Pulmonary artery endothelial cell (primary cell): ENCODE measurements at regions not wholly inside any gene's neighbourhood (a gene's known extent, or its start where the extent isn't known, plus 50 kb on each side); places are given as distances from the start of the nearest gene placed in this dataset.

Experiments
- DNase-seq: peaks from one replicate; pipeline ENCODE4 v3.0.0-alpha.2; 2011; ENCODE audit warnings: low read depth, low spot score

DNA sequence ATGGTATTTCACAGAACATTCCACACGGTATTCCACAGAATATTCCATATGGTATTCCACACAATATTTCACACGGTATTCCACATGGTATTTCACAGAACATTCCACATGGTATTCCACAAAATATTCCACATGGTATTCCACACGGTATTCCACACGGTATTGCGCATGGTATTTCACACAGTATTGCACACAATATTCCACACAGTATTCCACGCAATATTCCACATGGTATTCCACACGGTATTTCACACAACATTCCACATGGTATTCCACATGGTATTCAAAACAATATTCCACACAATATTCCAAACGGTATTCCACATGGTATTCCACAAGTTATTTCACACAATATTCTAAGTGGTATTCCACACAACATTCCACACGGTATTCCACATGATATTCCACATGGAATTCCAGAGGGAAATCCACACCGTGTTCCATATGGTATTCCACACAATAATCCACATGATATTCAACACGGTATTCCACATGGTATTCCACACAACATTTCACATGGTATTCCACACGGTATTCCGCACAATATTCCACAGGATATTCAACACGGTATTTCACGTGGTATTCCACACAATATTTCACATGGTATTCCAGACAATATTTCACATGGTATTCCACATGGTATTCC is 136.7 kb upstream of the CHST15 start:
- DNase-seq = no peak

DNA sequence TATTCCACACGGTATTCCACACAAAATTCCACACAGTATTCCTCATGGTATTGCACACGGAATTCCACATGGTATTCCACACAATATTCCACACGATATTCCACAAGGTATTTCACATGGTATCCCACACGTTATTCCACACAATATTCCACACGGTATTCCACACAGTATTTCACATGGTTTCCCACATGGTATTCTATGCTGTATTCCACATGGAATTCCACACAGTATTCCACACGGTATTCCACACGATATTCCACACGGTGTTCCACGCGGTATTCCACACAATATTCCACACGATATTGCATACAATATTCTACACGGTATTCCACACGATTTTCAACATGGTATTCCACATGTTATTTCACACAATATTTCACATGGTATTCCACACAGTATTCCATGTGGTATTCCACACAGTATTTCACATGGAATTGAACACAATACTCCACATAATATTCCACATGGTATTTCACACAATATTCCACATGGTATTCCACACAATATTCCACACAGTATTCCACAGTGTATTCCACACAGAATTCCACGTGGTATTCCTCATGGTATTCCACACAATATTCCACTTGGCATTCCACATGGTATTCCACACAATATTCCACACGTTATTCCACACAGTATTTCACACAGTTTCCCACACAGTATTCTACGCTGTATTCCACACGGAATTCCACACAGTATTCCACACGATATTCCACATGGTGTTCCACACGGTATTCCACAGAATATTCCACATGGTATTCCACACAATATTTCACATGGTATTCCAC is 136.0 kb upstream of the CHST15 start:
- DNase-seq = no peak

DNA sequence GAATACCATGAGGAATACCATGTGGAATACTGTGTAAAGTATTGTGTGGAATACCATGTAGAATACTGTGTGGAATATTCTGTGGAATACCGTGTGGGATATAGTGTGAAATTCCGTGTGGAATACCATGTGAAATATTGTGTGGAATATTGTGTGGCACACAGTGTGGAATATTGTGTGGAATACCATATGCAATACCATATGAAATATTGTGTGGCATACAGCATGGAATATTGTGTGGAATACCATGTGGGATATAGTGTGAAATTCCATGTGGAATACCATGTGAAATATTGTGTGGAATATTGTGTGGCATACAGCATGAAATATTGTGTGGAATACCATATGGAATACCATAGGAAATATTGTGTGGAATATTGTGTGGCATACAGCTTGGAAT is 135.1 kb upstream of the CHST15 start:
- DNase-seq = no peak

DNA sequence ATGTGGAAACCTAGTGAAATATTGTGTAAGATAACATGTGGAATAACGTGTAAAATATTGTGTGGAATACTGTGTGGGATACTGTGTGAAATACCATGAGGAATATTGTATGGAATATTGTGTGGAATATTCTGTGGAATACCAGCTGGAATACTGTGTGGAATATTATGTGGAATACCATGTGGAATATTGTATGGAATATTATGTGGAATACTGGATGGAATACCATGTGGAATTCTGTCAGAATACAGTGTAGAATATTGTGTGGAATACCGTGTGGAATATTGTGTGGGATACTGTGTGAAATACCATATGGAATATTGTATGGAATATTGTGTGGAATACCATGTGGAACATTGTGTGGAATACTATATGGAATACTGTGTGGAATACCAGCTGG is 134.6 kb upstream of the CHST15 start:
- DNase-seq = no peak

DNA sequence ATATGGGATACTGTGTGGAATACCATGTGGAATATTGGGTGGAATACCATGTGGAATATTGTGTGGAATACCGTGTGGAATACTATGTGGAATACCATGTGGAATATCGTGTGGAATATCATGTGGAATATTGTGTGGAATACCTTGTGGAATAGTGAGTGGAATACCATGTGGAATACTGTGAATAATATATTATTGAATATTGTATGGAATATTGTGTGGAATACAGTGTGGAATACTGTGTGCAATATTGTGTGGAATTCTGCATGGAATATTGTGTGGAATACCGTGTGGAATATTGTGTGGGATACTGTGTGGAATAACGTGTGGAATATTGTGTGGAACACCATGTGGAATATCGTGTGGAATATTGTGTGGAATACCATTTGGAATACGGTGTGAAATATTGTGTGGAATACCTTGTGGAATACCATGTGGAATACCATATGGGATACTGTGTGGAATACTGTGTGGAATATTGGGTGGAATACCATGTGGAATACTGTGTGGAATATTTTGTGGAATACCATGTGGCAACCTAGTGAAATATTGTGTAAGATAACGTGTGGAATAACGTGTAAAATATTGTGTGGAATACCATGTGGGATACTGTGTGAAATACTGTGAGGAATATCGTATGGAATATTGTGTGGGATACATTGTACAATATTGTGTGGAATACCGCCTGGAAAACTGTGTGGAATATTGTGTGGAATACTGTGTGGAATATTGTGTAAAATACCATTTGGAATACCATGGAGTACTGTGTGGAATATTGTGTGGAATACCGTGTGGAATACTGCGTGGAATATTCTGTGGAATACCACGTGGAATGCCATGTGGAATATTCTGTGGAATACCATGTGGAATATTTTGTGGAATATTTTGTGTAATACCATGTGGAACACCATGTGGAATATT is 133.9 kb upstream of the CHST15 start:
- no peak for DNase-seq

DNA sequence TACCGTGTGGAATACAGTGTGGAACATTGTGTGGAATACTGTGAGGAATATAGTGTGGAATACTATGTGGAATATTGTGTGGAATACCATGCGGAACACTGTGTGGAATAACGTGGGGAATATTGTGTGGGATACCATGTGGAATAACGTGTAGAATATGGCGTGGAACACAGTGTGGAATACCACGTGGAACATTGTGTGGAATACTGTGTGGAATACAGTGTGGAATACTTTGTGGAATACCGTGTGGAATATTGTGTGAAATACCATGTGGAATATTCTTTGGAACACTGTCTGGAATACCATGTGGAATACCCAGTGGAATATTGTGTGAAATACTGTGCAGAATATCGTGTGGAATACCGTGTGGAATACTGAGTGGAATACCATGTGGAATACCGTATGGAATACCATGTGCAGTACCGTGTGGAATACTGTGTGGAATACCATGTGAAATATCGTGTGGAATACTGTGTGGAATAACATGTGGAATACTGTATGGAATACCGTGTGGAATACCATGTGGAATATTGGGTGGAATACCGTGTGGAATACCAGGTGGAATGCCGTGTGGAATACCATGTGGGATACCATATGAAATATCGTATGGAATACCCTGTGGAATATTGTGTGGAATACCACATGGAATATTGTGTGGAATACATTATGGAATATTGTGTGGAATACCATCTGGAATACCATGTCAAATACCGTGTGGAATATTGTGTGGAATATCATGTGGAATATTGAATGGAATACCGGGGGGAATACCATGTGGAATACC is 133.1 kb upstream of the CHST15 start:
- DNase-seq = no peak

DNA sequence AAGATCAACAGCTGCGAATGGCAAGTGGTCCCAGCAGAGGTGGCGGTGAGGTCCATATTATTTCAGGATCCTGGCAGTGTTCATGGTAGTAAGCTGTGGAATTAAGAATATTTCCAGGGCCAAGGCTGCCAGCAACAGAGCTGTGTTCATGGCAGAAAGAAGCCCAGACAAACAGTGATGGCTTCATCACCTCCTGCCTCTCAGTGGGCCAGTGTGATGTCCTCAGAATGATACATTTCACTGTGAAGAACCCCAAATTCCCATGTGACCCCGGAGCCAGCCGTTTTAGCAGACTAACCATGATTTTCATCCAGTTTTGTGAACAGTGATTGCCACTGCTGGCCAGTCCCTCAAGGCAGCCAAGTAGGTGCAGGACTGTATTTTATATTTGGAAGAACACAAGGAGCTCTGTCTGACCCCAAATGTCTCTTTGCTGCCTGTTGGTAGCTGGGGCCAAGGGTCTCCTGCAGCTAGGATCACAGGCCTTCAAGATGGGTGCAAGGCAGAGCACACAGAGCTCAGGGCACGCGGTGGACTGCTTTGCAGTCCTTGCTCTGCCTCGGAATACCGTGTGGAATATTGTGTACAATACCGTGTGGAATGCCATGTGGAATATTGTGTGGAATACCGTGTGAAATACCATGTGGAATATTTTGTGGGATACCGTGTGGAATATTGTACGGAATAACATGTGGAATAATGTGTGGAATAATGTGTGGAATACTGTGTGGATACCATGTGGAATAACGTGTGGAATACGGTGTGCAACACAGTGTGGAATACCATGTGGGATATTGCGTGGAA is 132.3 kb upstream of the CHST15 start:
- DNase-seq = no peak

DNA sequence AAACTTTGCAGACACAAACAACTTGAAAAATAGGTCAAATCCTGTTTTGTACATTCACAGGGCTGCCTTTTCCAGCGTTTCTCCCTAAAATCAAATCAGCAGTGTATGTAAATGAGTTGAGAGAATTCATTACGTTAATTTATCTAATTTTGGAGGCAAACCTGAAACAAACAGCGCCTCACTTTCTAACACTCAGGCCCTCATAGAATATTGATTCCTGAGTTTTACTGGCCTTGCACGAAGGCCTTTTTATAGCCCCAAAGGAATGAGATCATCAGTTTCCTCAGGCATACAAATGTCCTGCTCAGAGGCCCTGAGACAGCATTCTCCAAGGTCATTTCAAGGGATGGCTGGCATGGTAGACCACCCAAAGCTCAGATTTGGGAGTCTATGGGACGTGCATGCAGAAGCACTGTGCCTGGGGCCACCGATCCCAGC is 131.7 kb upstream of the CHST15 start:
- no peak for DNase-seq

DNA sequence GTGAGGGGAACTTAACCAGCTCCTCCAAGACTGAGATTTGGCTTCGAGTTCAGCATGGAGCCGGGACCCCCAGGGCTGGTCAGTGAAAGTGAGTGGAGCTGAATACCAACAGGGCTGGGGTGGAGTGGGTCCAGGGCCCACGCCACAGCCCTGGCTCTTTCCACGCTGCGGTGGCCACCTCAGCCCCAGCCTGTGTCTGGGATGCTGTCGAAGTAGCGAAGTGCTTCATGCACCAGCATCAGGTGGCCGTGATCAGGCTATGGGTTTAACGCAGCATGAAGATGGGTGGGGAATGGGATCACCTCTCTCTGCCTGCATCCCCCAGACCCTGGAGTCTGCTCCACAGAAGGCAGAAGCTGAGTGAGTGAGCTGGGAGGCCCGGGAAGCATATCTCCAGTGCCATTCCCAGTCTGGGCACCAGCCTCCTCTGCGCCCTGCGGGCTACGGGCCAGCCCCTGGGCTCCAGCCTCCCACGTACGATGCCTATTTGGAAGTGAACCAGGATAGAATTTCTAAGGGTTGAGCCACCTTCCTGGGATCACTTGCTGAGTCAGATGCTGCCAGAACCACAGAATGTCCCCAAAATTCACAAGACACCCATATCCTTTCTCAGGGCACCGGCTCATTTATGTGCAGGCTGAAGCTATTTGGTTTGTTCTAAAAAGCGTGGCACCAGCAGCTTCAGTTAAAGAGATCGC is 131.1 kb upstream of the CHST15 start:
- no peak for DNase-seq

DNA sequence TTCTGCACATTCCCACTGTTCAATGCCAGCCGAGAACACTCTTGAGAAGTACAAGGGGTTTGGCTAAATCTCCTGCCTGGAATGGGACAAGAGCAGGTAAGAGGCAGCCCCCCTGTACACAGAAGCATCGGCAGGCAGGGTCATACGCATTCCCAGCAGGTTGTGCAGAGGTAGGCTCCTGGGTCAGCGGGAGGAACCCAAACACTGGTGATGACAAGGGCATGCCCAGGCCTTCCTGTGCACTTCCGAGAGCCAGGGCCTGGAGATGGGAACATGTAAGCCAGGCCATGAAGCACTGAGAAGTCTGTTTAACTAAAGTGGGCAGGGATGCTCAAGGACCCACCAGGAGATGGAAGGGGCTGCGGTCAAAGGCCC is 130.3 kb upstream of the CHST15 start:
- no peak for DNase-seq

DNA sequence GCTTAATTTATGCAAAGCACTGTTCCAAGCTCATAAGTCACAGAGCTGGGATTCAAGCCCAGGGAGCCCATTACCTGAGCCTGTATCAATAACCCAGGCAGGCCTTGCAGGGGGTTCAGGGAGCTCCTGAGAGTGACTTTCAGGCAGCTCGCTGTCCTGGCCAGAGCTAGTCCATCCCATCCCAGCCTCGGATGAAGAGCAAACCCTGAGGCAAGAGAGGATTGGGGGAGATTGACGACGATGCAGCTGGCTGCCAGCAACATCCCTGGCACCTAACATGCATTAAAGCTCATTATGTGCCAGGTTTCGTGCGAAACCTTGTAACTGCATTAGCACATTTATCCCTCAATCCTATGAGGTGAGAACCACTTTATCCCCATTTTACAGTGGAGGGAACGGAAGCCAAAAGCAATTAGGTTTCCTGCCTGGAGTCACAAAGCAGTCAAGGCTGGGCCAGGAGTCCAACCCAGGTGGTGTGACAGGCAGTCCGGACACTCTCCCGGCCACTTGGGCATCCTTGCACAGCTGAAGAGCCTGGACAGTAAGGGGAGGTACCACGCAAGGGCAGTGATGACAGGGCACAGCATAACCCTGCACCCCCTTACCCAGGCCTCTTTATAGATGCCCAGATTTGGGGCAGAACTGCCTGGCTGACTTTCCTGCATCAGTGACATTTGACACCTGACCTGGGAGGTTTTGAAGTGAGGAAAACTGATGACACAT is 129.8 kb upstream of the CHST15 start:
- no peak for DNase-seq

DNA sequence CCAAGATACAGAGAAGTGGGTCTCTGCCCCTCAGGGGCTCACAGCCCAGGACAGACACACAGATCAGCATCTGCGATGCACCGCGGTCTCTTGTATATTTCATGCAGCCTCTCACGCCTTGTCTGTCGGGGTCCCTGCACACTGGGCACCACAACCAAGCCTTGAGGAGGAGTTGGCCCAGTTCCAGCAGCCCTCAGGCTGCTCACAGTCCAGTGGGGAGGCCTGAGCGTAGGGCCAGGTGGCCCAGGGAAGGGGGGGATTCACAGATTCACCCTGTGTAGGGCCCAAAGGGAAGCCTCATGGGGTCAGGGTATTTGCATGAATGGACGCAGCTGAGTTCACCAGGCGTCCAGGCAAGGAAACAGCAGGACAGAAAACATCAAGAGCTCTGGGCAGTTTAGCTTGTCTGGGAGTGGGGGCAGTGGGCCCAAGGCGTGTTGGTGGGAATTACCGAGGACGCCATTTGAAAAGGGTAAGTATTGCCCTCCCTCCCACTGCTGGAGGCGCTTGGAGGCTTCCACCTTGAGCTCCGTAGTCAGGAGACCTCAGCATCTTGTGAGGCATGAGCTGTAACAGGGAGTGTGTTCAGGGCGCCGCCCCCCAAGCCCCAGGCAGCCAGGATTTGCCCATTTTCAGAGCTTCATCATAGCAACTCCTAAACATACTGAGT is 129.1 kb upstream of the CHST15 start:
- no peak for DNase-seq

DNA sequence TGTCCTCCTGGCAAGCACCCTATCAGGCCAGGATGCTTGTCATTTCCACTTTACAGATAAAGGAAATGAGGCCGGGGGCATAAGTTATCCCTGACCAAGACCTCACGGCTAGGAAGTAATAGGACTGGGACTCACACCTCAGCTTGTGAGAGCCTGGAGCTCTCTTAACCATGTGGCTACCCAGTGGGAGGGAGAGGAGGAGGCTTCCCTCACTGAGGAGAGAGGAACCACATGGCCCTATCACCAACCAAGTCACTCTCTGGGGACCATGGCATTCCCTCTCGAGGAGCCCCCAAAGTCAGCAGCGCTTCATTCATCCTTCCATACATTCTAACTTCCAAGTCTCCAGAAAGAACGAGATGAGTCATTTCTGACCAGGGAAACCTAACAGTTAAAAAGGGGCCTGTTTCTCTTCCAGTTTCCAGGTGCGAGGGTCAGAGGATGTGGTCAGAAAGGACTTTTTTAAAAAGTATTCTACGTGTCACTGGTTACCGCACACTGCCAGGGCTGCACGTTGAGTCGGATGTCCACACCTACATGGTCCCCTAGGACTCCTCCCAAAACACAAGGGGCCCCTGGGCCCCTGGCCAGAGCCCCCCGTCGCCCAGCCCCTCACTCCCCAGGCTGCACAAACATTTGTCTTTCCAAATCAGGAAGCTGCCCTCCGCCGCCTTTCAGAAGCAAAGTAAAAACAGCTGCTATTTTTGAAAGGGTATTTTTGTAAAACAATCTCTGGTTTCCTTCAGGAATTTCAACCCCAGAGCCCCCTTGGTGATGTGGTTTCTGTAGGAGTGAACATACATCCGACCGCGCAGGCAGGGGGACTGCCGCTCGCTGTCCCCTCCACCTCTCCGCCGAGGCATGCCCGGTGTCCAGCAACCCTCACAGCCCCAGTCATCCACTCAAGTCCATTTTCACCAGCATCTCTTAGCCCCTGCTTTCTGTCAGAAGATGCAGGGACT is 128.2 kb upstream of the CHST15 start:
- DNase-seq = no peak

DNA sequence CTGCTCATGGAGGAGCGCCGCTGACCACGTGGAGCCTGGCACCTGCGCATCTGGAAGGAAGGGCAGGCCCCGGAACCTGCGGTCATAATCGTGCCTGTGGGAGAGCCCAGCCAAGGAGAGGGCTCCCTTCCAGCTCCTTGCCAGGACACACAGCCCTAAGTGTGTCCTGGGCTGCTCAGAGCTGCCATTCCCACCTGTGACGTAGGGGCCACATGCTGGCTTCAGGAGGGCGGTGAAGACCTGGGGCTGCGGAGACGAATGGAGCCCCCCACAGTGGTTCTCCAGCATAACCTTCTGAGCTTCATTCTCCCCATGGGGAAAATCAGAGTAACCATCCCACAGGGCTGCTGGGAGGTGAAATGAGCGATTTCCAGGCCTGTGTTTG is 127.6 kb upstream of the CHST15 start:
- no peak for DNase-seq

DNA sequence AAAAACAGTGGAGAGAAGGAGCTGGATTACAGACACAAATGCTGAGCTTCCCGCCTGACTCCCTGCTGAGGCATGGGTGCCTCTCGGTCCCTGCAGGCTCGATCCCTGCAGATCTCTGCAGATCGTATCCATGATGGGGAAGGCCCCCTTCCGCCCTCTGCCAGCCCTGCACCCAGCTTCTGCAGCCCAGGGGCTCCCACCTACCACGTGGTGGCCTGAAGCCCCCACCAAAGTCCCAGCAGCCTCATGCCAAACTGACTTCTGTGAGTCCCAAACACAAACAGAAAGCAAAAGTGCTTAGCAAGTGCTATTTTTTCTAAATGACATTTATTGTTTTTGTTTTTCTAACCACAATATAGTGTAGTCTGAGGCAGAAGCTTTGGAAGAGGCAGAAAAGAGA is 127.1 kb upstream of the CHST15 start:
- DNase-seq = no peak

DNA sequence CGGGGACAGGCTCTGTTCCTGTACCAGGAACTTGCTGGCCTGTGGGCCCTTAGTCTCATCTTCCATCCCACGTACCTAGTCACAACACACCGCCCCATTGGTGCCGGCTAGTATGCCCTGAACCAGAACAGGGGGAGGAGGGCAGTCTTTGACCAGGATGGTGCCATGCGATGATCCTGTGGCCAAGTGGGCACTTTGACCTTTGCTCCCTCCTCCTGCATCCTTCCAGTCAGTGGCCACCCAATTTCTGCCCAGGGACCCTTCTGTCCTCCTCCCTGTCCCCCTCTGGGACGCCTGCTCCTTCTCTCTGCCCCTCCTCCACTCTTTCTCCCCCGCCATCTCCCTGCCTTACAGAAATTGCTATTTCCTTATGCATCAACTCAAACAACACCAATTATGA is 126.3 kb upstream of the CHST15 start:
- DNase-seq = no peak

DNA sequence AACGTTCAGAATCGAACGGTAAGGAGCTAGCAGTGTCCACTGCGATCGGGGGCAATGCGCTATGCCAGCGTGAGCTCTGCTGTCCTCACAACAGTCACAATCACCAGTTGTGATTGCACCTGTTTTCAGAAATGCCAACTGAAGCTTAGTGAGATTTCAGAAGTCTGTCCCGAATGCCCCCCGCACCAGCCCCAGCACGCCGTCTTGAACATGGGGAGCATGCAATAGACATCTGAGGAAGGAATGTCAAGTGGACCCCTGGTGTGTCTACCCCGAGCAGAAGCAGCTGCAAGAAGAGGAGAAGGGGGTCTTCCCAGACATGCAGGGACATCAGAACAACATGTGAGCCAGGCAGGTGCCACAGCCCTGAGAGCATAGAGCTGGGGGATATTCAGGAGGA is 125.7 kb upstream of the CHST15 start:
- no peak for DNase-seq
